ENCODE measurements at regions not wholly inside any gene's neighbourhood (a gene's known extent, or its start where the extent isn't known, plus 50 kb on each side); places are given as distances from the start of the nearest gene placed in this dataset.
A peak's percentile ranks its signal among the peaks of the same experiment; 100 is the strongest.

DNA sequence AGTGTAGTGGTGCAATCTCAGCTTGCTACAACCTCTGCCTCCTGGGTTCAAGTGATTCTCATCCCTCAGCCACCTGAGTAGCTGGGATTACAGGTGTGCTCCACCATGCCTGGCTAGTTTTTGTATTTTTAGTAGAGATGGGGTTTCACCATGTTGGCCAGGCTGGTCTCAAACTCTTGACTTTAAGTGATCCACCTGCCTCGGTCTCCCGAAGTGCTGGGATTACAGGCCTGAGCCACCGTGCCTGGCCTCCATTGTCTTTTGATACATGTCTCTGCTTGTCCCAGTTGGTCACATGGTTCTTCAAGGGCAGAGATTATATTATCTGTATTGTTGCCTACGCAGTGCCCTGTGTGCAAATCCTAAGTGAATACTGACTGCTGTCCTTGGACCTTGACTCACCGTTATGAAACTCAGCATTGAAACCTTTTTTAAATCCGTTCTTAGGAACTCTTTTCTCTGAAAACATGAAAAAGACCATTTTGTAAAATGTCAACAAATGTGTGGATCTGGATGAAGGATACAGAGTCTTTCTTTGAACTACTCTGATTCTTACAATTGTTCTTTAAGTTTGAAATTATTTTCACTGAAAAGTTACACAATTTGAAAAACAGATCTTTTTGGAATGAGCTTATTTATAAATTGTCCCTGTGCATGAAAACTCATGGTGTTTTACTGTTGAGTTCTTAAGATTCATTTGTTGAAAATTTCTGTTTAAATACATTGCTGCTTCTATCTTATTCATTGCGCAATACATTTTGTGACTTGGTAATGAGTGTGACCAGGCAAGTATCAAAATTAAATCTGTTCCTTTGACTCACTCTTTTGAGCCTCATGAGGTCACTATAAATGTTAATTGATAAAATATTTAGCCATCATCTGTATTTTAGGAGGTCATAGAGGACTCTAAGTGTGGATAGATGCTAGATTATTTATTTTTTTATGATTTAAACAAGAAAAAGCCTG is 293.5 kb downstream of the UTRN start:
- DNase-seq (ENCODE audit: low spot score): peak; percentile 20

- no peak for DNase-seq (ENCODE audit: low spot score)
Observed at GRCh38 chr6:144580039-144580438, 294.9 kb downstream of the UTRN start.

DNA sequence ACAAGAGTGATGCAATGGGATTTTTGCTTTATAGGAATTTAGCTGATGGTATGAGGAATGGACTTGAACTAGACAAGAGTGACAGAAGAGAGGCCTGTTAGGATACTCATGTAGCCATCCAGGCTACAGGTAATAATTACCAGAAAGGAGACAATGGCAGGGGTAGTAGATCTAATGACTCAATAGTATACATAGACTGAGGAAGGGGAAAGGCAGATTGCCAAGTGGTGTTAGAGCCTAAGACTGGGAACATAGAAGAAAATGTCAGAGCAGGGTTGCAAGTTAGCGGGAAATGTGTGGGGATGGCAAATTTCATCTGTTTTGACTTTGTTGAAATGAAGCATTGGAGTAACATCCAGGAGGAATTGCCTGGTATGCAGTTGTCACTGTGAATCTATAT is 295.6 kb downstream of the UTRN start:
- DNase-seq (ENCODE audit: low spot score): no peak

DNA sequence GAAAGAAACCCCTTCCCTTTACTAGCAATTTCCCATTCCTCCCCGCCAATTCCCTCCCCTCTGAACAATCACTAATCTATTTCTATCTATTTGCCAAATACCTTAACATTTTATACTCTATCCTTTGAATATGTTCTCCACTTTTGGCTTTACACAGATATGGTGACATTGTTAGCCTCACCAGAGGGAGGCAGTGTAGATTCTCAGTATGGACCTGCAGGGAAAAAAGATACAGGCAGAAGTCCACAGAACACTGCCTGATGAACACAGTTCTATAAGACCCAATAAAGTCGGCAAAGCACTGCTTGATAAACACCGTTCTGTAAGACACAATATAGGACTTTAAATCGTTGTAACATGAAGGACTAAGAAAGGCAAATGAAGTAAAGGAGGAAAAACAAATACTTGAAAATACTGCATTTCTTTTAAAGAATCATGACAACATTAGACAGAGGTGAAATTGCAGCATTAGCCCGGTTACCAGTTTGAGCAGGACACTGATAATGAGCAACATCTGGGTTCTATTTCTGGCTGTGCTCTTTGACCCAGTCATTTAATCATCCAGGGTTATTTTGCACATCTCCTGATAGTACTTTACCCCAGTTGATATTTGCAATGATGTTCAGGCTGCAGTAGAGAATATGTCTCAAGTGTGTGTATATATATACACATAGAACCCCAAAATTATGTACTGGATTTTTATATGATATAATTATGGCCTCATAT is 296.8 kb downstream of the UTRN start:
- peak; percentile 31 for DNase-seq (ENCODE audit: low spot score)

- DNase-seq (ENCODE audit: low spot score): peak; percentile 6
Observed at GRCh38 chr6:144582939-144583613, 297.9 kb downstream of the UTRN start.

DNA sequence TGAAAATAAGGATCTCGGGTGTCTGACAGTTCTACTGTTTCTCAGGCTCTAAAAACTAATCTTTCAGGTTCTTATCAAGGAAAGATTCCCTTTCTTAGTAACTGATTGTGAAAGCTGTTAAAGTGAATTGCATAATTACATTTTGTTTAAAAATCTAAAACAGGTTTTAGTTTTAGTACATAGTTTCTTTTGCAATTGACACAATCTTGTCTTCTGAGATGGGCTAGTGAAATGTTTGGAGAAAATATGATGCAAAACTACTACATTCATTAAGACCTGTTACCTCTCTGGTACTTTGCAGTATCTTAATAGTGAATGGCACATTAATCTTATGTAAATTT is 298.4 kb downstream of the UTRN start:
- no peak for DNase-seq (ENCODE audit: low spot score)

DNA sequence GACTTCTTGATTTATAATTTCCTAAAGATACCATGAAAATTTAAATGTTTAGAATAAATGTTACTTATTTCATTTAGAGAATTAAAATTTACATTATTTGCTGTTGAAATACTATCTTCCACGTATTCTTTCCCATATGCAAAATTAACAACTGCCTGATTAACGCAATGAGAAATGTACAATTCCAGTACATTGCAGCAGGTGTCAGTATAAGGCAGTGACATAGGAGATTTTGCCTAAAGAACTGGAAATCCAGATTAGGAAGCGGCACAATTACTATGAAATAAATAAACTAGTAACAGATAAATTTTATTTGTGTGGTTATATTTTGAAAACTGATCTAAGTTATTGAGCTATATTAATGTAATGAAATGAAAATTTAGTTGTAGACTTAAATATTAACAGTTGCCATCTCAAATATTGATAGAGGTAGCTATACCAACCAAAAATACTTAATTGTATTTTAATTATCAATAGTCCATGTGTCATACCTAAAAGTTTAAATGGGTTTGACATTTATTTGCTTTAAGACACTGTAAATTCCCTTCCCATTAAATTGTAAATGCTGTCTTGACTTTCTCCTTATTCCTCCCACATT is 300.2 kb downstream of the UTRN start:
- DNase-seq (ENCODE audit: low spot score): peak; percentile 19

DNA sequence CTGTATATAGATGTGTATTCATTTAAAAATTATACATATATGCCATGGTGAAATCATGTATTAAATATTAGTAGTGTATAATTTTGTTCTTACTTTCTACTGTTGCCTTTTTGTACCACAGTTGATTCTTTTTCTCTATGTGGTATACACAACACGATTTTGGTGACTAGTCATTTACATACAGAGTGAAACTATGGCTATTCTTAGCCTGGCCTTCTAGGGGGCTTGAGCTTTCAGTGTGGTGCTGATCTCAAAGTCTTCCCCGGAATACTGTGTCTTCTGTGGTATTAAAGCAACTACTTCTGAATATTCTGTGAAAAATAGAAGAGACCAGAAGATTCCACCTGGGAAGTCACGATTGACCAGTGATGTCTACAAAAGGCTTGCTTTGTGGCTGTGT is 301.9 kb downstream of the UTRN start:
- DNase-seq (ENCODE audit: low spot score): no peak

- DNase-seq (ENCODE audit: low spot score): peak; percentile 14
Observed at GRCh38 chr6:144588697-144589325, 303.7 kb downstream of the UTRN start.

GRCh38 chr6:144590532-144590931 is 305.4 kb downstream of the UTRN start:
- DNase-seq (ENCODE audit: low spot score): no peak

DNA sequence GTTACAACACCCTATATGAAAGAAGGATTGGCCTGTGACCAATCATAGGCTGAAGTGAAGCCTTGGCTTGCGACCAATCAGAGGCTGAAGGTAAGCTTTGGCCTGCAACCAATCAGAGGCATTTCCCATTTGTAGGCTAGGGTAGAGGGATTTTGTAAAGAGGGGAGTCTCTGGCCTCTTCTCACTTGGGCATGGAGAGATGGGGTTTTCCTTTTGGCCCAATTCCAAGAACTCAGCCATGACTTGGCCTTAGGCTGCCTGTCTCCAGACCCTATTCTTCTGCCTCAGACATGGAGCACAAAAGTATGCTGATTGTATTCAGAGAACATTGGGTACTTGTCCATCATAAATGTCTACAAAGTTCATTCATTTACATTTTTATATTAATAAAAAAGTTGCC is 308.3 kb downstream of the UTRN start:
- DNase-seq (ENCODE audit: low spot score): no peak

GRCh38 chr6:144594585-144594984 is 309.4 kb downstream of the UTRN start:
- DNase-seq (ENCODE audit: low spot score): no peak

DNA sequence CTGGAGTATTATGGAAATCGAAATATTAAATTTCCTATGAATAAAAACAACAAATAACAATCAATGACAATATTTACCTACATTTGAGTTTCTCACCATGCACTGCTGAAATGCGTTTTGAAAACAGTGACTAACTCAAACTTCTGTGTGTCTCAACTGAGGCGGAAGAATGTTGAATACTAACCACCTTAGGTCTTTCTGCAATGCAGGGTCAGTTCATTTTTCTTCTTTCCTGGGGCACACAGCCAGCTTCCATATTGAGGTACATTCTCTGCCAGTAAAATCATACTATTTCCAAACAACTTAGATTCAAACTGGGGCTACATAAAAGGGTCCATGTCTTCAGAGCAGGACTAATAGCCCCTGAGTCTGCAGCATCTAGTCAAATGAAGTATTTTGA is 310.1 kb downstream of the UTRN start:
- DNase-seq (ENCODE audit: low spot score): no peak

DNA sequence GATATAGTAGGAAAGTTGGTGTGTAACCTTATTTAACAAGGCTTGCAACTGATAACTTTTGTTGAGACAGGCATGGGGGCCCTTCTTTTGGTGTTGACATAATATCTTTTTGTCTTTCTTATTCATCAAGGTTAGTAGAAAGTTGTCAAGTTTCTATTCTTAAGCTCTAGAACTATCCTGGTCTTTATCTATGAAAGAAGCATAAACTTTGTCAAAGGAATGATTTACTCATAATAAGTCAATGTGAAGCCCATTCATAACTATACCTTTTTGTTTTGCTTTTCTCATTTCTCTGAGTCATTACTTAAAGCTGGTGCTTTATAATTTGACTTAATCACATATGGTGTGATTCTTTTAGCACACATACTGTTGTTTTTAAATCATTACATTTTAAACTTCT is 312.4 kb downstream of the UTRN start:
- no peak for DNase-seq (ENCODE audit: low spot score)

DNA sequence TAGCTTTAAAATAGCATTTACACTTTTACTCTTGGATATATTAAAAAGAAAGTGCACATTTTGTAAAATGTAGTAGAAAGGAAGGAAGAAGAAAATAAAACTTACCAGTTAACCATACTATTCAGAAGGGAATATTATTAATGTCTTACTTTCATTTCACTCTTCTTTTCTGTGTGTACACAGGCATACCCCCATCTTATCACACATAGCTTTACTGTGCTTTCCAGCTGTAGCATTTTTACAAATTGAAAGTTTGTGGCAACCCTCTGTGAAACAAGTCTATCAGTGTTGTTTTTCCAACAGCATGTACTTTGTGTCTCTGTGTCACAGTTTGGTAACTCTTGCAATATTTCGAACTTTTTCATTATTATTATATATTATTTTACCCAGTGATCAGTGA is 314.5 kb downstream of the UTRN start:
- no peak for DNase-seq (ENCODE audit: low spot score)

DNA sequence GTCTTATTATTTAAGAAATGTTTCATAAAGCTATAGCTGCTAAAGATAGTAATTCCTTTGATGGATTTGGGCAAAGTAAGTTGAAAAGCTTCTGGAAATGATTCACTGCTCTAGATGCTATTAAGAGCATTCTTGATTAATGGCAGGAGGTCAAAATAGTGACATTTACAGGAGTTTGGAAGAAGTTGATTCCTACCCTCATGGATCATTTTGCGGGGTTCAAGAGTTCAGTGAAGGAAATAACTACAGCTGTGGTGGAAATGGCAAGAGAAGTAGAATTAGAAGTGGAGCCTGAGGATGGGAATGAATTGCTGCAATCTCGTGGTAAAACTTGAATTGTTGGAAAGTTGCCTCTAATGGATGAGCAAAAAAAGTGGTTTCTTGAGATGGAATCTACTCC is 316.1 kb downstream of the UTRN start:
- no peak for DNase-seq (ENCODE audit: low spot score)

GRCh38 chr6:144602523-144603180 is 317.5 kb downstream of the UTRN start:
- no peak for DNase-seq (ENCODE audit: low spot score)

- DNase-seq (ENCODE audit: low spot score): no peak
Observed at GRCh38 chr6:144606083-144606482, 320.9 kb downstream of the UTRN start.

GRCh38 chr6:144607998-144608735 is 323.0 kb downstream of the UTRN start:
- no peak for DNase-seq (ENCODE audit: low spot score)

DNA sequence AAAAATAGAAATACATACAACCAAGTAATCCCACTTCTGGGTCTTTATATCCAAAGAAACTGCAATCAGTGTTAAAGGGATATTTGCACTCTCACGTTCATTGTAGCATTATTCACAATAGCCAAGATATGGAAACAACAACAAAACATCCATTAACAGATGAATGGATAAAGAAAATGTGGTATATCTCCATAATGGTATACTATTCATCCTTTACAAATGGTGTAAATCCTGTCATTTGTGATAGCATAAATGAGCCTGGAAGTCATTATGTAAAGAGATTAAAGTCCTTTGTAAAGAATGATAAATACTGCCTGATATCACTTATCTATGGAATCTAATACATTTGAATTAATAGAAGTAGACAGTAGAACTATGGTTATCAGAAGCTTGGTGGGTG is 327.7 kb downstream of the UTRN start:
- no peak for DNase-seq (ENCODE audit: low spot score)

DNA sequence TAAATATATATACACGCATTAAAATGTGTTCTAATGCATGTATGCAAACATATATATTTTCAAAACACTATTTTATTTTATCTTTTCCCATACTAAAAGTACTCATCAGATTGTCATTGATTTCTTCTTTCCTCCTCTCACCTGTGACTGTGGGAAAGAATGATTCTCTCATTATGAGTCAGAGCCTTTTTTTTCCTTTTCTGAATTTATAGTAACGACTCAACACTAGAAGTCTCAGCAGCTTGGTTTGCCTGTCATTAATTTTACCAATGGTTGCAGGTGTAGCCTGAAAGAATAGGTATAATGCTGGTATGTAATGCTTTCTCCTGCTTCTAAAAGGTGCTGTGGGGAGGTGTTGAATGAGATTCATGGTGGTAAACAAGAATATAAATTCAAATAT is 328.7 kb downstream of the UTRN start:
- DNase-seq (ENCODE audit: low spot score): no peak

Data from GM03348 (cell line).